NCI-H128 (cell line): ENCODE measurements at regions not wholly inside any gene's neighbourhood (a gene's known extent, or its start where the extent isn't known, plus 50 kb on each side); places are given as distances from the start of the nearest gene placed in this dataset.
"Not testable (repeated sequence)": the region's sequence is repeated elsewhere in the genome, so short reads cannot be mapped to it uniquely, and the experiment has no call there.

Experiments used
- DNase-seq: peaks from one replicate; lab custom pipeline; 2025; ENCODE audit not compliant: unreplicated experiment; lab: John Stamatoyannopoulos, UW

- DNase-seq, result no peak
Observed at GRCh38 chr3:88000853-88001252, 58.0 kb downstream of the CGGBP1 start.

- DNase-seq, result no peak
Observed at GRCh38 chr3:87997966-87998365, 60.8 kb downstream of the CGGBP1 start.

- DNase-seq, result no peak
Observed at GRCh38 chr3:87997298-87997697, 61.5 kb downstream of the CGGBP1 start.

GRCh38 chr3:87996882-87997281 lies 61.9 kb downstream of the CGGBP1 start:
- DNase-seq, result no peak

GRCh38 chr3:87993566-87993965 lies 65.2 kb downstream of the CGGBP1 start:
- no peak for DNase-seq

- DNase-seq, result no peak
Observed at GRCh38 chr3:87987952-87988351, 70.9 kb downstream of the CGGBP1 start.

- DNase-seq, result no peak
Observed at GRCh38 chr3:87982421-87982820, 76.4 kb downstream of the CGGBP1 start.

GRCh38 chr3:87979527-87979926 lies 79.3 kb downstream of the CGGBP1 start:
- DNase-seq, result no peak

- DNase-seq, result no peak
Observed at GRCh38 chr3:87977765-87978164, 81.0 kb downstream of the CGGBP1 start.

GRCh38 chr3:87975716-87976115 lies 83.1 kb downstream of the CGGBP1 start:
- no peak for DNase-seq

- DNase-seq, result no peak
Observed at GRCh38 chr3:87973906-87974305, 84.9 kb downstream of the CGGBP1 start.

GRCh38 chr3:87969620-87970019 lies 89.2 kb downstream of the CGGBP1 start:
- no peak for DNase-seq

- no peak for DNase-seq
Observed at GRCh38 chr3:87968668-87969067, 90.1 kb downstream of the CGGBP1 start.

- no peak for DNase-seq
Observed at GRCh38 chr3:87958289-87958688, 100.5 kb downstream of the CGGBP1 start.

GRCh38 chr3:87957575-87957974 lies 101.2 kb downstream of the CGGBP1 start:
- DNase-seq, result no peak

- no peak for DNase-seq
Observed at GRCh38 chr3:87949879-87950208, 109.0 kb downstream of the CGGBP1 start.

GRCh38 chr3:87949189-87949878 lies 109.5 kb downstream of the CGGBP1 start:
- no peak for DNase-seq

GRCh38 chr3:87946007-87946406 lies 112.8 kb downstream of the CGGBP1 start:
- not testable (repeated sequence) for DNase-seq

- DNase-seq, result not testable (repeated sequence)
Observed at GRCh38 chr3:87942256-87942655, 116.5 kb downstream of the CGGBP1 start.

- no peak for DNase-seq
Observed at GRCh38 chr3:87924485-87924884, 134.3 kb downstream of the CGGBP1 start.

- DNase-seq, result no peak
Observed at GRCh38 chr3:87920549-87920948, 138.3 kb downstream of the CGGBP1 start.

GRCh38 chr3:87901141-87901540 lies 157.7 kb downstream of the CGGBP1 start:
- DNase-seq, result no peak

GRCh38 chr3:87900061-87900460 lies 158.7 kb downstream of the CGGBP1 start:
- no peak for DNase-seq
